Fibroblast of lung (primary cell): ENCODE measurements at regions not wholly inside any gene's neighbourhood (a gene's known extent, or its start where the extent isn't known, plus 50 kb on each side); places are given as distances from the start of the nearest gene placed in this dataset.
A peak's percentile ranks its signal among the peaks of the same experiment; 100 is the strongest.

Experiments used
- DNase-seq, 2 donors: peaks; one replicate each; pipeline versions ENCODE4 v3.0.0 to v3.0.0-alpha.2; 2010; ENCODE audit warnings: low read depth in 2 of 2
- H2AFZ ChIP-seq: 2 replicates; pipeline ENCODE4 v1.5.1; 2012; ENCODE audit warnings: low read length, control low read depth, inconsistent platforms
- H3K27ac ChIP-seq: 2 replicates; pipeline ENCODE4 v1.5.1; 2011; ENCODE audit warnings: low read length, control low read depth; ENCODE audit not compliant: insufficient read depth
- H3K27me3 ChIP-seq: 2 replicates; pipeline ENCODE4 v1.5.1; 2011; ENCODE audit warnings: mild to moderate bottlenecking, low read length; ENCODE audit not compliant: control insufficient read depth, insufficient read depth
- H3K36me3 ChIP-seq: 2 replicates; pipeline ENCODE4 v1.5.1; 2011; ENCODE audit warnings: low read length; ENCODE audit not compliant: control insufficient read depth, insufficient read depth
- H3K4me1 ChIP-seq: 2 replicates; pipeline ENCODE4 v1.5.1; 2011; ENCODE audit warnings: low read length; ENCODE audit not compliant: control insufficient read depth, insufficient read depth; ENCODE audit errors: extremely low read depth
- H3K4me2 ChIP-seq: 2 replicates; pipeline ENCODE4 v1.5.1; 2011; ENCODE audit warnings: low read length, control low read depth; ENCODE audit not compliant: insufficient read depth; ENCODE audit errors: extremely low read depth
- H3K4me3 ChIP-seq, 4 experiments: fragments of 200-600 bp in 1 of 4; sonication (generic) in 1 of 4; replicated peaks in 1 of 4; 2 replicates each; pipeline ENCODE4 v1.5.1; 2011 to 2016; ENCODE audit warnings: low read length in 4 of 4, low read depth in 3 of 4, mild to moderate bottlenecking in 3 of 4, control low read depth in 2 of 4, inconsistent platforms in 1 of 4, mixed read lengths in 1 of 4; ENCODE audit not compliant: insufficient read depth in 1 of 4; ENCODE audit errors: control extremely low read depth in 1 of 4
- H3K79me2 ChIP-seq: 2 replicates; pipeline ENCODE4 v1.5.1; 2012; ENCODE audit warnings: mild to moderate bottlenecking, low read length, inconsistent platforms; ENCODE audit not compliant: control insufficient read depth, insufficient read depth
- H3K9ac ChIP-seq: 2 replicates; pipeline ENCODE4 v1.5.1; 2011; ENCODE audit warnings: mild to moderate bottlenecking, low read length, control low read depth; ENCODE audit not compliant: insufficient read depth
- H3K9me3 ChIP-seq: 2 replicates; pipeline ENCODE4 v1.5.1; 2012; ENCODE audit warnings: low read depth, low read length; ENCODE audit not compliant: control insufficient read depth, insufficient read depth
- H4K20me1 ChIP-seq: 2 replicates; pipeline ENCODE4 v1.5.1; 2011; ENCODE audit warnings: low read length; ENCODE audit not compliant: control insufficient read depth, insufficient read depth; ENCODE audit errors: extremely low read depth
- EZH2 ChIP-seq: IDR thresholded peaks from 2 replicates; pipeline ENCODE4 v1.5.1; 2012; ENCODE audit warnings: low read length, control low read depth, mild to moderate bottlenecking; ENCODE audit errors: missing control alignments
- TF ChIP-seq, protein P1 (sequence below), 2 donors: IDR thresholded peaks in 1 of 2; conservative IDR thresholded peaks in 1 of 2; 1 replicate in 1 of 2; 2 replicates in 1 of 2; pipeline ENCODE4 v1.5.1; 2011 to 2012; ENCODE audit warnings: low read length in 2 of 2, control low read depth in 1 of 2, inconsistent platforms in 1 of 2, low read depth in 1 of 2, mild to moderate bottlenecking in 1 of 2

DNA sequence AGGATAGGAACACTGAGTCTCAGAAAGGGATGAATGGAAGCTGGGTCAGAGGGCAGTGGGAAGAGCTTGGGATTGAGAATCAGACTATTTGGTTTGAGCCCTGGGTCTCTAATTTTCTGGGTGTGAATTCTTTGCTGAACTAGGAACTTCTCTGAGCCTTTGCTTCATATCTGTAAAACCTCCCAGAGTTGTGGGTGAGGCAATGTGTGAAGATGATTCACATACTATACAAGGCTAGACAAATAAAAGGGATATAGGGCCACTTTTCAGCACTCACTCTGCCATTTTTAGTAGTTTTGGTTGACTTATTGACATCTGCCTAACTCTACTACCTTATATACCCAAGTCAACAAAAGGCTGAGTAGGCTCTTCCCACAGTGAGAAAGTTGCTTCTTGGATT lies 77.7 kb upstream of the JUN start:
- Histone ChIP-seq H3K4me1 (no peaks in the 10 kb centered on the region), H4K20me1 (no peaks in the 10 kb centered on the region), H3K36me3 (no peaks in the 10 kb centered on the region), H3K9me3 (no peaks in the 10 kb centered on the region), H3K9ac (no peak overlapping the region), H3K4me3 (no peak overlapping the region), H3K79me2 (no peaks in the 10 kb centered on the region), H3K27ac (no peak overlapping the region), H2AFZ (no peak overlapping the region), H3K27me3 (no peaks in the 10 kb centered on the region), H3K4me2 (no peak overlapping the region)
- peak in 1 of 2 donors; percentile 33 for DNase-seq
- no peak for TF ChIP-seq EZH2
- TF ChIP-seq, protein P1, sequence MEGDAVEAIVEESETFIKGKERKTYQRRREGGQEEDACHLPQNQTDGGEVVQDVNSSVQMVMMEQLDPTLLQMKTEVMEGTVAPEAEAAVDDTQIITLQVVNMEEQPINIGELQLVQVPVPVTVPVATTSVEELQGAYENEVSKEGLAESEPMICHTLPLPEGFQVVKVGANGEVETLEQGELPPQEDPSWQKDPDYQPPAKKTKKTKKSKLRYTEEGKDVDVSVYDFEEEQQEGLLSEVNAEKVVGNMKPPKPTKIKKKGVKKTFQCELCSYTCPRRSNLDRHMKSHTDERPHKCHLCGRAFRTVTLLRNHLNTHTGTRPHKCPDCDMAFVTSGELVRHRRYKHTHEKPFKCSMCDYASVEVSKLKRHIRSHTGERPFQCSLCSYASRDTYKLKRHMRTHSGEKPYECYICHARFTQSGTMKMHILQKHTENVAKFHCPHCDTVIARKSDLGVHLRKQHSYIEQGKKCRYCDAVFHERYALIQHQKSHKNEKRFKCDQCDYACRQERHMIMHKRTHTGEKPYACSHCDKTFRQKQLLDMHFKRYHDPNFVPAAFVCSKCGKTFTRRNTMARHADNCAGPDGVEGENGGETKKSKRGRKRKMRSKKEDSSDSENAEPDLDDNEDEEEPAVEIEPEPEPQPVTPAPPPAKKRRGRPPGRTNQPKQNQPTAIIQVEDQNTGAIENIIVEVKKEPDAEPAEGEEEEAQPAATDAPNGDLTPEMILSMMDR (conservative IDR thresholded peaks at IDR 0.05 in 1 of 2, IDR thresholded peaks at IDR 0.05 in 1 of 2; ENCODE audit: low read depth in 1 of 2, low read length in 2 of 2): no peak

DNA sequence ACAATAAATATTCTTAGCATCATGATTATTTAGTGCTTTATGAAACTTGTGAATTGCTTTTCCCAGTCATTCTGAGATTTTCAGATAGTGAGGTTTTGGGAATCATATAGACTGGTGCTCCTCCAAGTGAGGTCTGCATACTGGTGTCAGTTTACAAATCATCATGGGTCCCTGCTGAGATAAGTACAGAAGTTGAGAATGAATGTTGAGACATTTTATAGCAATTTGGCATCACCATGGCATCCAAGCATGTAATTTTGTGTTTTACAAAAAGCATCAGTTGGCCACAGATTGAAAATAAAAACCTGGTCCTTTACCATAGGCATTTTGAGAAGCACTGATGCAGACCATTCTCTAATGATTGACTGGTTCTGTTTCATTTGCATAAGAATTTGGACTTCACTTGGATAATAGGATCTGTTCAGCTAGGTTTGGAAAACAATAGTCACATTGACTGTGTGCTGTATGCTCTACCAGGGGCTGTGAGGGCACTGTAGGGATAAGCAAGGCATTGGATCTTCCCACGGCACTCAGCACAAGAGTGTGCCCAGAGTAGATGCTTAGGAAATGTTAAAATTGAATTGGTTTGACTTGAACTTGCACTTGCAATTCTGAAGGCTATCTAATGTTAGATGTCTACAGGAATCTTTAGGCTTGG lies 79.0 kb upstream of the JUN start:
- Histone ChIP-seq H3K4me1 (no peaks in the 10 kb centered on the region), H3K9ac (no peak overlapping the region), H3K27me3 (no peaks in the 10 kb centered on the region), H3K4me2 (no peak overlapping the region), H4K20me1 (no peaks in the 10 kb centered on the region), H3K27ac (no peak overlapping the region), H3K4me3 (no peak overlapping the region), H3K36me3 (no peaks in the 10 kb centered on the region), H2AFZ (no peak overlapping the region), H3K79me2 (no peaks in the 10 kb centered on the region), H3K9me3 (no peaks in the 10 kb centered on the region)
- no peak for DNase-seq
- TF ChIP-seq EZH2: no peak
- TF ChIP-seq, protein P1 (conservative IDR thresholded peaks at IDR 0.05 in 1 of 2, IDR thresholded peaks at IDR 0.05 in 1 of 2; ENCODE audit: low read depth in 1 of 2, low read length in 2 of 2): no peak

DNA sequence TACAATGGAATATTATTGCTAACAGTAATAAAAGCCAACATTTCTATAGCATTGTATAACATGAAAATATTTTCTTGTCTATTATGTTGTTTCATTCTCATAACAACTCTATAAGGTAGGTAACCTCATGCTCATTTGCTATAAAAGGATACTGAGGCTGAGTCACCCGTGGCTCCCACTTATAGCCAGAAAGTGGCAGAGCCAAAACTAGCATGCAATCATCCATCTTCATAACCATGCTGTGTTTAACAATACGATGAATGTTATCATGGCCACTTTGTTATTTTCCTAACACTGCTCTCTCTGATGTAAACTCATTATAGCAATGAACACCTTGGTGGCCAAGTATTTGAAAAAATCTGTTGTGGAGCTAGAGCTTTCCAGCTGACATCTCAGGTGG lies 80.8 kb upstream of the JUN start:
- H4K20me1 ChIP-seq: no peaks in the 10 kb centered on the region
- no peak overlapping the region for H2AFZ ChIP-seq
- TF ChIP-seq, protein P1 (conservative IDR thresholded peaks at IDR 0.05 in 1 of 2, IDR thresholded peaks at IDR 0.05 in 1 of 2; ENCODE audit: low read depth in 1 of 2, low read length in 2 of 2): no peak
- no peak for TF ChIP-seq EZH2
- no peak overlapping the region for H3K4me2 ChIP-seq
- H3K9ac ChIP-seq: no peak overlapping the region
- H3K27ac ChIP-seq: no peak overlapping the region
- no peak overlapping the region for H3K4me3 ChIP-seq
- no peaks in the 10 kb centered on the region for H3K4me1 ChIP-seq
- H3K36me3 ChIP-seq: no peaks in the 10 kb centered on the region
- no peaks in the 10 kb centered on the region for H3K79me2 ChIP-seq
- peak in 1 of 2 donors; percentile 66 for DNase-seq
- H3K9me3 ChIP-seq: no peaks in the 10 kb centered on the region
- no peaks in the 10 kb centered on the region for H3K27me3 ChIP-seq
